ENCODE measurements at regions not wholly inside any gene's neighbourhood (a gene's known extent, or its start where the extent isn't known, plus 50 kb on each side); places are given as distances from the start of the nearest gene placed in this dataset.

DNA sequence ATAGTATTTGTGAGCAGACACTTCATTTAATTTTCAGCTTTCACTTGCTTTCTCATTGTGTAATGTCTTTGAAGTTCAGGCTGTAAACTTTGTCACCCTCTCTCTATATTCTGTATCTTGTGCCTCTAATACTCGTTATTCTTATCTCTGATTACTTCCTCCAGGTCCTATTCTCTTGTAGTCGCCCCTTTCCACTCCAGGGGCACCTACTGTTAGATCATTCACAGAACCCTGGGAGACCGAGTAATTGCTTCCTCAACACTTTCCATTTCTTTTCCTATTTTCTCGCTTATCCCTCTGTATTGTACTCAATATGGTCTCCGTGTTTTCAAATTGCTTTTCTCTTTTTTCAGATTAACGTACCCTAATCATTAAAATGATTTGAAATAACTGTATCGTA, 93.9 kb upstream of the TDRD3 start:
- no peaks in the 10 kb centered on the region for H3K27me3 ChIP-seq (ENCODE audit: insufficient read depth)
- no peaks in the 10 kb centered on the region for H3K79me2 ChIP-seq (replicated peaks; ENCODE audit: insufficient read depth)
- no peak overlapping the region for H3K4me2 ChIP-seq
- Mint-ChIP-seq H3K27ac (no peak overlapping the region), H3K36me3 (ENCODE audit: low read depth) (no peaks in the 10 kb centered on the region), H3K9me3 (no peaks in the 10 kb centered on the region), H3K27me3 (ENCODE audit: insufficient read depth, low read depth, poor library complexity) (no peaks in the 10 kb centered on the region), H3K4me1 (peaks cover 7% of the 10 kb centered on the region; the same call in 2 of the 3 replicates), H3K4me3 (no peak overlapping the region)
- TF ChIP-seq POLR2AphosphoS5 (IDR thresholded peaks at IDR 0.05; ENCODE audit: low read depth) (no peak), EZH2phosphoT487 (IDR thresholded peaks at IDR 0.05; ENCODE audit: unreplicated experiment) (no peak), EZH2 (IDR thresholded peaks at IDR 0.05; ENCODE audit: low read depth, unreplicated experiment) (no peak), CREB1 (CRISPR knock-in tag; IDR thresholded peaks at IDR 0.05; ENCODE audit: low read depth) (no peak), REST (IDR thresholded peaks at IDR 0.05; ENCODE audit: unreplicated experiment) (no peak), ZNF114 (CRISPR knock-in tag; IDR thresholded peaks at IDR 0.05) (no peak), ZNF331 (CRISPR knock-in tag; IDR thresholded peaks at IDR 0.05; ENCODE audit: low read depth) (no peak), NANOG (IDR thresholded peaks at IDR 0.05; ENCODE audit: borderline replicate concordance) (no peak), ETS1 (IDR thresholded peaks at IDR 0.05) (no peak), CTCF (conservative IDR thresholded peaks at IDR 0.05; ENCODE audit: low read depth in 2 of 2) (no peak), JUNB (IDR thresholded peaks at IDR 0.05; ENCODE audit: unreplicated experiment) (no peak), STAT1 (IDR thresholded peaks at IDR 0.05; ENCODE audit: unreplicated experiment) (no peak), ZNF462 (CRISPR knock-in tag; IDR thresholded peaks at IDR 0.05) (no peak)
- peak overlapping the region; percentile 56; the same call in 1 of the 2 replicates for H2AFZ ChIP-seq
- DNase-seq (ENCODE audit: low spot score) (no peak), ATAC-seq (no peak)
- H3K4me1 ChIP-seq (ENCODE audit: insufficient read depth) = no peaks in the 10 kb centered on the region; the same call in 1 of the 2 replicates
- no peaks in the 10 kb centered on the region for H3K36me3 ChIP-seq (ENCODE audit: insufficient read depth)
- peaks cover 4% of the 10 kb centered on the region; the same call in 1 of the 2 replicates for H3K9me2 ChIP-seq (ENCODE audit: insufficient read depth)
- no peak overlapping the region for H3K4me3 ChIP-seq
- no peaks in the 10 kb centered on the region for H4K20me1 ChIP-seq (replicated peaks; ENCODE audit: insufficient read depth)
- no peak overlapping the region for H3K27ac ChIP-seq (ENCODE audit: low read depth)
- H3F3A ChIP-seq (replicated peaks; ENCODE audit: low read depth) = no peaks in the 10 kb centered on the region
